K562 (cell line): ENCODE measurements at regions not wholly inside any gene's neighbourhood (a gene's known extent, or its start where the extent isn't known, plus 50 kb on each side); places are given as distances from the start of the nearest gene placed in this dataset.

Source experiments
- EZH2 ChIP-seq: IDR thresholded peaks from 2 replicates; pipeline ENCODE4 v1.6.1; 2012; ENCODE audit warnings: low read depth, mild to moderate bottlenecking, inconsistent platforms, low read length, borderline replicate concordance
- HSF4 ChIP-seq: fragments of 250-450 bp; sonication (Bioruptor Pico); IDR thresholded peaks from 2 replicates; pipeline ENCODE4 v2.1.2; 2022; ENCODE audit warnings: mild to moderate bottlenecking, moderate library complexity, borderline replicate concordance
- JUND ChIP-seq, 2 experiments: IDR thresholded peaks; 2 replicates in 1 of 2; 3 replicates in 1 of 2; pipeline ENCODE4 v1.6.1; 2011; ENCODE audit warnings: borderline replicate concordance in 2 of 2, low read depth in 2 of 2, low read length in 2 of 2, improper control_type of control experiment in 1 of 2, missing biosample characterization in 1 of 2, missing genetic modification characterization in 1 of 2, missing genetic modification reagents in 1 of 2
- MYC ChIP-seq, 2 experiments: fragments of 250-450 bp in 1 of 2; sonication (Bioruptor Pico) in 1 of 2; IDR thresholded peaks; 2 replicates each; pipeline versions ENCODE4 v1.5.1 to v1.6.1; 2012 to 2021; ENCODE audit warnings: low read depth in 2 of 2, borderline replicate concordance in 1 of 2, improper control_type of control experiment in 1 of 2, low read length in 1 of 2, mild to moderate bottlenecking in 1 of 2, moderate library complexity in 1 of 2
- RNF2 ChIP-seq: sonication (generic); IDR thresholded peaks from 2 replicates; pipeline ENCODE4 v1.6.1; 2016
- TEAD4 ChIP-seq, 2 experiments: sonication (generic) in 1 of 2; formaldehyde crosslinking in 1 of 2; IDR thresholded peaks; 2 replicates each; pipeline versions ENCODE4 v1.6.1 to v1.8.0; 2012 to 2022; ENCODE audit warnings: borderline replicate concordance in 1 of 2, inconsistent platforms in 1 of 2, low read length in 1 of 2, mild to moderate bottlenecking in 1 of 2, missing genetic modification reagents in 1 of 2
- TF ChIP-seq, protein P1 (sequence below), 2 experiments: fragments of 450-650 bp; formaldehyde crosslinking in 1 of 2; IDR thresholded peaks; 2 replicates each; pipeline versions ENCODE4 v1.4.0 to v1.6.1; 2014 to 2020; ENCODE audit warnings: mild to moderate bottlenecking in 2 of 2, borderline replicate concordance in 1 of 2, low read depth in 1 of 2

DNA sequence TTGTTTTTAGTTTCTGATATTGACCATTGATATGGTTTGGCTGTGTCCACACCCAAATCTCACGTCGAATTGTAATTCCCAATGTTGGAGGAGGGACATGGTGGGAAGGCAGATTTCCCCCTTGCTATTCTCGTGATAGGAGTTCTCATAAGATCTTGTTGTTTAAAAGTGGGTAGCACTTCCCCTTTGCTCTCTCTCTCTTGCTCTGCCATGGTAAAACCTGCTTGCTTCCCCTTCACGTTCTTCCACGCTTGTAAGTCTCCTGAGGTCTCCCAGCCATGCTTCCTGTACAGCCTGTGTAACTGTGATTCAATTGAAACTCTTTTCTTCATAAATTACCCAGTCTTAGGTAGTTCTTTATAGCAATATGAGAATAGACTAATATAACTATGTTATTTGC lies 203.6 kb upstream of the CHORDC1 start:
- TF ChIP-seq MYC (IDR thresholded peaks at IDR 0.05; ENCODE audit: low read depth, low read length) (no peak), MYC (CRISPR knock-in tag; IDR thresholded peaks at IDR 0.05; ENCODE audit: borderline replicate concordance, low read depth) (no peak), JUND (IDR thresholded peaks at IDR 0.05; ENCODE audit: borderline replicate concordance, low read depth, low read length) (no peak), JUND (tag; IDR thresholded peaks at IDR 0.05; ENCODE audit: borderline replicate concordance, low read depth, low read length) (no peak), HSF4 (CRISPR knock-in tag) (no peak), RNF2 (no peak), TEAD4 (IDR thresholded peaks at IDR 0.05; ENCODE audit: low read length) (no peak), TEAD4 (CRISPR knock-in tag; IDR thresholded peaks at IDR 0.05; ENCODE audit: borderline replicate concordance) (no peak), EZH2 (no peak)
- TF ChIP-seq, protein P1, sequence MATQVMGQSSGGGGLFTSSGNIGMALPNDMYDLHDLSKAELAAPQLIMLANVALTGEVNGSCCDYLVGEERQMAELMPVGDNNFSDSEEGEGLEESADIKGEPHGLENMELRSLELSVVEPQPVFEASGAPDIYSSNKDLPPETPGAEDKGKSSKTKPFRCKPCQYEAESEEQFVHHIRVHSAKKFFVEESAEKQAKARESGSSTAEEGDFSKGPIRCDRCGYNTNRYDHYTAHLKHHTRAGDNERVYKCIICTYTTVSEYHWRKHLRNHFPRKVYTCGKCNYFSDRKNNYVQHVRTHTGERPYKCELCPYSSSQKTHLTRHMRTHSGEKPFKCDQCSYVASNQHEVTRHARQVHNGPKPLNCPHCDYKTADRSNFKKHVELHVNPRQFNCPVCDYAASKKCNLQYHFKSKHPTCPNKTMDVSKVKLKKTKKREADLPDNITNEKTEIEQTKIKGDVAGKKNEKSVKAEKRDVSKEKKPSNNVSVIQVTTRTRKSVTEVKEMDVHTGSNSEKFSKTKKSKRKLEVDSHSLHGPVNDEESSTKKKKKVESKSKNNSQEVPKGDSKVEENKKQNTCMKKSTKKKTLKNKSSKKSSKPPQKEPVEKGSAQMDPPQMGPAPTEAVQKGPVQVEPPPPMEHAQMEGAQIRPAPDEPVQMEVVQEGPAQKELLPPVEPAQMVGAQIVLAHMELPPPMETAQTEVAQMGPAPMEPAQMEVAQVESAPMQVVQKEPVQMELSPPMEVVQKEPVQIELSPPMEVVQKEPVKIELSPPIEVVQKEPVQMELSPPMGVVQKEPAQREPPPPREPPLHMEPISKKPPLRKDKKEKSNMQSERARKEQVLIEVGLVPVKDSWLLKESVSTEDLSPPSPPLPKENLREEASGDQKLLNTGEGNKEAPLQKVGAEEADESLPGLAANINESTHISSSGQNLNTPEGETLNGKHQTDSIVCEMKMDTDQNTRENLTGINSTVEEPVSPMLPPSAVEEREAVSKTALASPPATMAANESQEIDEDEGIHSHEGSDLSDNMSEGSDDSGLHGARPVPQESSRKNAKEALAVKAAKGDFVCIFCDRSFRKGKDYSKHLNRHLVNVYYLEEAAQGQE (IDR thresholded peaks at IDR 0.05; ENCODE audit: borderline replicate concordance): no peak
- TF ChIP-seq, protein P1 (CRISPR knock-in tag; IDR thresholded peaks at IDR 0.05; ENCODE audit: low read depth): no peak
